ENCODE measurements at regions not wholly inside any gene's neighbourhood (a gene's known extent, or its start where the extent isn't known, plus 50 kb on each side); places are given as distances from the start of the nearest gene placed in this dataset.

GRCh38 chrX:40173143-40174000 is 75.6 kb upstream of the BCOR start:
- 27 to 63% (median 33%) methylated on average over 17 of the region's 17 CpGs for WGBS, 3 donors
- Histone ChIP-seq H3K27me3 (ENCODE audit: control insufficient read depth in 3 of 3, insufficient read depth in 3 of 3, low read length in 3 of 3) (no peaks in the 10 kb centered on the region), H3K36me3 (ENCODE audit: control insufficient read depth in 3 of 3, insufficient read depth in 2 of 3, low read depth in 1 of 3, low read length in 3 of 3) (no peaks in the 10 kb centered on the region), H3K27ac (ENCODE audit: low read depth in 1 of 3, low read length in 2 of 3) (peak overlapping the region; percentile 81 to 100 (median 86)), H3K4me3 (ENCODE audit: low read depth in 1 of 3, low read length in 3 of 3) (no peak overlapping the region), H3K4me1 (ENCODE audit: control insufficient read depth in 3 of 3, insufficient read depth in 2 of 3, low read depth in 1 of 3, low read length in 2 of 3) (peaks cover 0 to 52% (median 0%) of the 10 kb centered on the region in 3 donors), H3K9me3 (ENCODE audit: control insufficient read depth in 2 of 2, insufficient read depth in 1 of 2, low read depth in 1 of 2, low read length in 1 of 2) (no peaks in the 10 kb centered on the region)
- FAIRE-seq (no peak), DNase-seq (peak; percentile 21 to 75)

GRCh38 chrX:40172401-40173142 is 74.8 kb upstream of the BCOR start:
- Histone ChIP-seq H3K4me3 (ENCODE audit: low read depth in 1 of 3, low read length in 3 of 3) (peak overlapping the region; percentile 30 to 56 (median 37)), H3K9me3 (ENCODE audit: control insufficient read depth in 2 of 2, insufficient read depth in 1 of 2, low read depth in 1 of 2, low read length in 1 of 2) (no peaks in the 10 kb centered on the region), H3K27ac (ENCODE audit: low read depth in 1 of 3, low read length in 2 of 3) (peak overlapping the region; percentile 81 to 100 (median 86)), H3K36me3 (ENCODE audit: control insufficient read depth in 3 of 3, insufficient read depth in 2 of 3, low read depth in 1 of 3, low read length in 3 of 3) (no peaks in the 10 kb centered on the region), H3K4me1 (ENCODE audit: control insufficient read depth in 3 of 3, insufficient read depth in 2 of 3, low read depth in 1 of 3, low read length in 2 of 3) (peaks cover 0 to 60% (median 0%) of the 10 kb centered on the region in 3 donors), H3K27me3 (ENCODE audit: control insufficient read depth in 3 of 3, insufficient read depth in 3 of 3, low read length in 3 of 3) (no peaks in the 10 kb centered on the region)
- WGBS, 3 donors: 10 to 25% (median 19%) methylated on average over 18 to 60 of the region's 60 CpGs
- DNase-seq: peak in 1 of 2 donors; percentile 56
- no peak for FAIRE-seq

- Histone ChIP-seq H3K9me3 (ENCODE audit: control insufficient read depth in 2 of 2, insufficient read depth in 1 of 2, low read depth in 1 of 2, low read length in 1 of 2) (no peaks in the 10 kb centered on the region), H3K4me3 (ENCODE audit: low read depth in 1 of 3, low read length in 3 of 3) (peak overlapping the region; percentile 36 to 56 (median 37)), H3K4me1 (ENCODE audit: control insufficient read depth in 3 of 3, insufficient read depth in 2 of 3, low read depth in 1 of 3, low read length in 2 of 3) (peaks cover 0 to 61% (median 0%) of the 10 kb centered on the region in 3 donors), H3K36me3 (ENCODE audit: control insufficient read depth in 3 of 3, insufficient read depth in 2 of 3, low read depth in 1 of 3, low read length in 3 of 3) (no peaks in the 10 kb centered on the region), H3K27me3 (ENCODE audit: control insufficient read depth in 3 of 3, insufficient read depth in 3 of 3, low read length in 3 of 3) (no peaks in the 10 kb centered on the region), H3K27ac (ENCODE audit: low read depth in 1 of 3, low read length in 2 of 3) (peak overlapping the region; percentile 73 to 100 (median 86))
- DNase-seq (peak in 1 of 2 donors; percentile 74), FAIRE-seq (no peak)
- WGBS, 3 donors: 2 to 23% (median 6%) methylated on average over 43 to 73 of the region's 73 CpGs
These were observed 74.0 kb upstream of the BCOR start for GRCh38 chrX:40171513-40172400.

- Histone ChIP-seq H3K27me3 (ENCODE audit: control insufficient read depth in 3 of 3, insufficient read depth in 3 of 3, low read length in 3 of 3) (no peaks in the 10 kb centered on the region), H3K27ac (ENCODE audit: low read depth in 1 of 3, low read length in 2 of 3) (peak overlapping the region; percentile 73 to 100 (median 86)), H3K36me3 (ENCODE audit: control insufficient read depth in 3 of 3, insufficient read depth in 2 of 3, low read depth in 1 of 3, low read length in 3 of 3) (no peaks in the 10 kb centered on the region), H3K9me3 (ENCODE audit: control insufficient read depth in 2 of 2, insufficient read depth in 1 of 2, low read depth in 1 of 2, low read length in 1 of 2) (no peaks in the 10 kb centered on the region), H3K4me3 (ENCODE audit: low read depth in 1 of 3, low read length in 3 of 3) (peak overlapping the region; percentile 36 to 56 (median 37)), H3K4me1 (ENCODE audit: control insufficient read depth in 3 of 3, insufficient read depth in 2 of 3, low read depth in 1 of 3, low read length in 2 of 3) (peaks cover 0 to 61% (median 0%) of the 10 kb centered on the region in 3 donors)
- DNase-seq: peak in 1 of 2 donors; percentile 39
- WGBS, 3 donors: 13 to 18% (median 17%) methylated on average over 16 to 17 of the region's 17 CpGs
- no peak for FAIRE-seq
These were observed 73.2 kb upstream of the BCOR start for GRCh38 chrX:40170830-40171512.

- peak overlapping the region in 1 of 3 donors; percentile 10 for H3K4me3 ChIP-seq (ENCODE audit: low read depth in 1 of 3, low read length in 3 of 3)
- peak; percentile 63 to 69 for DNase-seq
- no peaks in the 10 kb centered on the region for H3K9me3 ChIP-seq (ENCODE audit: control insufficient read depth in 2 of 2, insufficient read depth in 1 of 2, low read depth in 1 of 2, low read length in 1 of 2)
- H3K36me3 ChIP-seq (ENCODE audit: control insufficient read depth in 3 of 3, insufficient read depth in 2 of 3, low read depth in 1 of 3, low read length in 3 of 3): no peaks in the 10 kb centered on the region
- peak overlapping the region; percentile 14 to 84 (median 33) for H3K27ac ChIP-seq (ENCODE audit: low read depth in 1 of 3, low read length in 2 of 3)
- FAIRE-seq: no peak
- no peaks in the 10 kb centered on the region for H3K27me3 ChIP-seq (ENCODE audit: control insufficient read depth in 3 of 3, insufficient read depth in 3 of 3, low read length in 3 of 3)
- H3K4me1 ChIP-seq (ENCODE audit: control insufficient read depth in 3 of 3, insufficient read depth in 2 of 3, low read depth in 1 of 3, low read length in 2 of 3): peaks cover 0 to 65% (median 0%) of the 10 kb centered on the region in 3 donors
- 20 to 33% (median 22%) methylated on average over 37 to 44 of the region's 44 CpGs for WGBS, 3 donors
These were observed 71.7 kb upstream of the BCOR start for GRCh38 chrX:40169193-40170101.

GRCh38 chrX:40168480-40169011 is 70.8 kb upstream of the BCOR start:
- Histone ChIP-seq H3K4me3 (ENCODE audit: low read depth in 1 of 3, low read length in 3 of 3) (peak overlapping the region in 1 of 3 donors; percentile 45), H3K27me3 (ENCODE audit: control insufficient read depth in 3 of 3, insufficient read depth in 3 of 3, low read length in 3 of 3) (no peaks in the 10 kb centered on the region), H3K27ac (ENCODE audit: low read depth in 1 of 3, low read length in 2 of 3) (no peak overlapping the region), H3K36me3 (ENCODE audit: control insufficient read depth in 3 of 3, insufficient read depth in 2 of 3, low read depth in 1 of 3, low read length in 3 of 3) (no peaks in the 10 kb centered on the region), H3K4me1 (ENCODE audit: control insufficient read depth in 3 of 3, insufficient read depth in 2 of 3, low read depth in 1 of 3, low read length in 2 of 3) (peaks cover 0 to 56% (median 0%) of the 10 kb centered on the region in 3 donors), H3K9me3 (ENCODE audit: control insufficient read depth in 2 of 2, insufficient read depth in 1 of 2, low read depth in 1 of 2, low read length in 1 of 2) (no peaks in the 10 kb centered on the region)
- 64 to 84% (median 79%) methylated on average over 30 to 39 of the region's 39 CpGs for WGBS, 3 donors
- FAIRE-seq: no peak
- no peak for DNase-seq
